Right renal cortex interstitium (tissue), 3 donors: ENCODE measurements at regions not wholly inside any gene's neighbourhood (a gene's known extent, or its start where the extent isn't known, plus 50 kb on each side); places are given as distances from the start of the nearest gene placed in this dataset.
"Not testable (repeated sequence)": the region's sequence is repeated elsewhere in the genome, so short reads cannot be mapped to it uniquely, and the experiment has no call there.

Experiments used
- DNase-seq, 3 donors: peaks; one replicate each; pipeline ENCODE4 v3.0.0-alpha.2; 2013; ENCODE audit warnings: low read depth in 3 of 3, low spot score in 2 of 3

GRCh38 chr6:106749609-106750008 is 120.2 kb downstream of the QRSL1 start:
- no peak for DNase-seq

GRCh38 chr6:106748547-106749207 is 119.3 kb downstream of the QRSL1 start:
- DNase-seq, result no peak

- DNase-seq, result no peak
Observed at GRCh38 chr6:106747139-106747538, 117.8 kb downstream of the QRSL1 start.

- no peak for DNase-seq
Observed at GRCh38 chr6:106746652-106747051, 117.3 kb downstream of the QRSL1 start.

- DNase-seq, result no peak
Observed at GRCh38 chr6:106745824-106746582, 116.6 kb downstream of the QRSL1 start.

GRCh38 chr6:106745197-106745770 is 115.9 kb downstream of the QRSL1 start:
- DNase-seq, result no peak

GRCh38 chr6:106744781-106745180 is 115.4 kb downstream of the QRSL1 start:
- no peak for DNase-seq

- DNase-seq, result not testable (repeated sequence)
Observed at GRCh38 chr6:106744029-106744428, 114.7 kb downstream of the QRSL1 start.

- no peak for DNase-seq
Observed at GRCh38 chr6:106743612-106744011, 114.2 kb downstream of the QRSL1 start.

- DNase-seq, result no peak
Observed at GRCh38 chr6:106740287-106740686, 110.9 kb downstream of the QRSL1 start.

GRCh38 chr6:106739387-106739786 is 110.0 kb downstream of the QRSL1 start:
- no peak for DNase-seq

- no peak for DNase-seq
Observed at GRCh38 chr6:106736502-106736901, 107.1 kb downstream of the QRSL1 start.

- DNase-seq, result no peak
Observed at GRCh38 chr6:106735828-106736227, 106.5 kb downstream of the QRSL1 start.

GRCh38 chr6:106735136-106735633 is 105.8 kb downstream of the QRSL1 start:
- no peak for DNase-seq

- no peak for DNase-seq
Observed at GRCh38 chr6:106733386-106733785, 104.0 kb downstream of the QRSL1 start.

- DNase-seq, result no peak
Observed at GRCh38 chr6:106732376-106732940, 103.1 kb downstream of the QRSL1 start.

- no peak for DNase-seq
Observed at GRCh38 chr6:106731843-106732160, 102.4 kb downstream of the QRSL1 start.

- no peak for DNase-seq
Observed at GRCh38 chr6:106731144-106731842, 101.9 kb downstream of the QRSL1 start.

GRCh38 chr6:106730718-106731117 is 101.3 kb downstream of the QRSL1 start:
- no peak for DNase-seq

- DNase-seq, result no peak
Observed at GRCh38 chr6:106730264-106730663, 100.9 kb downstream of the QRSL1 start.

GRCh38 chr6:106729841-106730240 is 100.5 kb downstream of the QRSL1 start:
- DNase-seq, result no peak
